Tibial artery (tissue), 4 donors: ENCODE measurements at regions not wholly inside any gene's neighbourhood (a gene's known extent, or its start where the extent isn't known, plus 50 kb on each side); places are given as distances from the start of the nearest gene placed in this dataset.

Experiments
- DNase-seq, 2 donors: peaks; one replicate each; pipeline ENCODE4 v3.0.0-alpha.2; 2019
- H3K27ac ChIP-seq, 2 donors: fragments of 200-600 bp; sonication (generic) in 1 of 2; 1 replicate in 1 of 2; 2 replicates in 1 of 2; pipeline ENCODE4 v1.5.1; 2018 to 2019; ENCODE audit warnings: mild to moderate bottlenecking in 1 of 2
- H3K27me3 ChIP-seq, 2 donors: fragments of 200-600 bp; sonication (generic) in 1 of 2; one replicate each; pipeline versions ENCODE4 v1.5.1 to v1.6.0; 2016 to 2019
- H3K36me3 ChIP-seq, 3 donors: fragments of 200-600 bp; sonication (generic) in 2 of 3; one replicate each; pipeline ENCODE4 v1.5.1; 2016 to 2019; ENCODE audit warnings: mild to moderate bottlenecking in 2 of 3
- H3K4me1 ChIP-seq, 4 donors: fragments of 200-600 bp; sonication (generic) in 2 of 4; 1 replicate in 3 of 4; 2 replicates in 1 of 4; pipeline ENCODE4 v1.5.1; 2016 to 2019
- H3K4me3 ChIP-seq, 2 donors: fragments of 200-600 bp; sonication (generic) in 1 of 2; 1 replicate in 1 of 2; 2 replicates in 1 of 2; pipeline ENCODE4 v1.5.1; 2018 to 2019; ENCODE audit warnings: mild to moderate bottlenecking in 2 of 2
- H3K9me3 ChIP-seq, 3 donors: fragments of 200-600 bp; sonication (generic) in 1 of 3; one replicate each; pipeline ENCODE4 v1.5.1; 2016 to 2019
- intact Hi-C: fragments of 100-400 bp; cut with DNase I; formaldehyde crosslinking; loops from one replicate; pipeline ENCODE4 v1.15.0; 2023; ENCODE audit warnings: low total_unique reads
- TF ChIP-seq, protein P1 (sequence below), 2 experiments: fragments of 200-600 bp in 1 of 2; fragments of 450-650 bp in 1 of 2; IDR thresholded peaks; one replicate each; pipeline ENCODE4 v1.5.1; 2017 to 2019; ENCODE audit warnings: antibody characterized with exemption in 2 of 2, mild to moderate bottlenecking in 1 of 2, moderate library complexity in 1 of 2

DNA sequence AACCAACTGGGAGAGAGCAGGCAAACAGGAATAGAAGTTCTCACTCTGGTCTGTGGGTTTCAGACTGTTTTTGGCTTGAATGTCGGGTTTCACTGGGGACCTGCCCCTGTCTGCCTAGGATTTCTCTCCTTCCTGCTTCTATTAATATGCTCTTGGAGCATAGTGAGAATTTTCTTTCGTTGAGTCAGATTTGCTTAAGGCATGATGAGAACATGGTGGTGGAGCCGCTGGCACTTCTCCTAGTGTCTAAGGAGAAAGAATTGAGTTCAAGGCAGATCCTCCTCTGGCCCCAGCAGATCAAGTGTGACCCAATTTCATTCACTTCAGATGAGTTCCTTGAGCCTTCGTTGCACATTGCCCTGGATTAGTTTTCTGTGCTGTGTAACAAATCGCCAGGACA lies 103.9 kb upstream of the HS6ST1 start:
- Histone ChIP-seq H3K4me3 (no peak overlapping the region), H3K4me1 (peaks cover 0 to 43% (median 16%) of the 10 kb centered on the region in 4 donors), H3K9me3 (peaks cover 0 to 5% (median 4%) of the 10 kb centered on the region in 3 donors), H3K27me3 (no peaks in the 10 kb centered on the region), H3K36me3 (no peaks in the 10 kb centered on the region), H3K27ac (peak overlapping the region; percentile 62 to 83)
- peak in 1 of 2 donors; percentile 80 for DNase-seq
- intact Hi-C loops: loop anchor here (5.0 kb wide), 1 partner anchor 100 kb away; no protein-coding TSS in a partner anchor
- TF ChIP-seq, protein P1, sequence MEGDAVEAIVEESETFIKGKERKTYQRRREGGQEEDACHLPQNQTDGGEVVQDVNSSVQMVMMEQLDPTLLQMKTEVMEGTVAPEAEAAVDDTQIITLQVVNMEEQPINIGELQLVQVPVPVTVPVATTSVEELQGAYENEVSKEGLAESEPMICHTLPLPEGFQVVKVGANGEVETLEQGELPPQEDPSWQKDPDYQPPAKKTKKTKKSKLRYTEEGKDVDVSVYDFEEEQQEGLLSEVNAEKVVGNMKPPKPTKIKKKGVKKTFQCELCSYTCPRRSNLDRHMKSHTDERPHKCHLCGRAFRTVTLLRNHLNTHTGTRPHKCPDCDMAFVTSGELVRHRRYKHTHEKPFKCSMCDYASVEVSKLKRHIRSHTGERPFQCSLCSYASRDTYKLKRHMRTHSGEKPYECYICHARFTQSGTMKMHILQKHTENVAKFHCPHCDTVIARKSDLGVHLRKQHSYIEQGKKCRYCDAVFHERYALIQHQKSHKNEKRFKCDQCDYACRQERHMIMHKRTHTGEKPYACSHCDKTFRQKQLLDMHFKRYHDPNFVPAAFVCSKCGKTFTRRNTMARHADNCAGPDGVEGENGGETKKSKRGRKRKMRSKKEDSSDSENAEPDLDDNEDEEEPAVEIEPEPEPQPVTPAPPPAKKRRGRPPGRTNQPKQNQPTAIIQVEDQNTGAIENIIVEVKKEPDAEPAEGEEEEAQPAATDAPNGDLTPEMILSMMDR (IDR thresholded peaks at IDR 0.05): no peak

GRCh38 chr2:128423788-128424165 lies 105.1 kb upstream of the HS6ST1 start:
- TF ChIP-seq, protein P1 (IDR thresholded peaks at IDR 0.05): no peak
- Histone ChIP-seq H3K36me3 (no peaks in the 10 kb centered on the region), H3K9me3 (peaks cover 0 to 5% (median 4%) of the 10 kb centered on the region in 3 donors), H3K27ac (peak overlapping the region; percentile 11 to 62), H3K4me1 (peaks cover 0 to 43% (median 16%) of the 10 kb centered on the region in 4 donors), H3K27me3 (no peaks in the 10 kb centered on the region), H3K4me3 (no peak overlapping the region)
- intact Hi-C loops: loop anchor here (5.0 kb wide), 1 partner anchor 101 kb away; no protein-coding TSS in a partner anchor
- DNase-seq: no peak

- TF ChIP-seq, protein P1 (IDR thresholded peaks at IDR 0.05): no peak
- H3K27me3 ChIP-seq: no peaks in the 10 kb centered on the region
- H3K27ac ChIP-seq: peak overlapping the region; percentile 11 to 62
- peaks cover 0 to 43% (median 16%) of the 10 kb centered on the region in 4 donors for H3K4me1 ChIP-seq
- no peak overlapping the region for H3K4me3 ChIP-seq
- intact Hi-C loops: loop anchor here (5.0 kb wide), 1 partner anchor 102 kb away; no protein-coding TSS in a partner anchor
- DNase-seq: peak in 1 of 2 donors; percentile 57
- peaks cover 4 to 5% (median 4%) of the 10 kb centered on the region in 3 donors for H3K9me3 ChIP-seq
- no peaks in the 10 kb centered on the region for H3K36me3 ChIP-seq
Observed at GRCh38 chr2:128424406-128425171, 105.9 kb upstream of the HS6ST1 start.

DNA sequence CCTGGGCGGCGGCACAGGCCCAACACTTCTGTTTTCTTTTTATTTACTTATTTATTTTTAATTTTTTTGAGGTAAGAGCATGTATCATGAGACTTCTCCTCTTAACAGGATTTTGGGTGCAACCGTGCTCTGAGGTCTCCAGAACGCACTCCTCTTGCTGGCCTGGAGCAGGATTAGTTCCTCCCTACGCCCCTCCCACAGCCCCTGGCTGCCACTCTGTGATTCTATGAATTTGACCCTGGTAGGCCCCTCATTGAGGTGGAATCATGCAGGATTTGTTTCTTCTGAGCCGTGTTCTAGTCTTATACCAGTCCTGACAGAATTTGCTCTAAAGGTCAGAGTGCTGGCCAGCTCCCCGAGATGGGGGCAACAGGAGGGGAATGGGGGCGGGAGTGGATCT lies 106.5 kb upstream of the HS6ST1 start:
- intact Hi-C loops: no loop called here
- Histone ChIP-seq H3K27me3 (no peaks in the 10 kb centered on the region), H3K27ac (no peak overlapping the region), H3K9me3 (peaks cover 4 to 6% (median 5%) of the 10 kb centered on the region in 3 donors), H3K36me3 (no peaks in the 10 kb centered on the region), H3K4me1 (peaks cover 0 to 43% (median 16%) of the 10 kb centered on the region in 4 donors), H3K4me3 (no peak overlapping the region)
- peak in 1 of 2 donors; percentile 28 for DNase-seq
- TF ChIP-seq, protein P1 (IDR thresholded peaks at IDR 0.05): no peak

GRCh38 chr2:128425731-128426620 lies 107.3 kb upstream of the HS6ST1 start:
- Histone ChIP-seq H3K27ac (no peak overlapping the region), H3K36me3 (no peaks in the 10 kb centered on the region), H3K9me3 (peaks cover 4 to 6% (median 5%) of the 10 kb centered on the region in 3 donors), H3K4me1 (peaks cover 0 to 43% (median 16%) of the 10 kb centered on the region in 4 donors), H3K4me3 (no peak overlapping the region), H3K27me3 (no peaks in the 10 kb centered on the region)
- intact Hi-C loops: no loop called here
- peak in 1 of 2 donors; percentile 60 for DNase-seq
- TF ChIP-seq, protein P1 (IDR thresholded peaks at IDR 0.05): no peak
